ENCODE measurements at regions not wholly inside any gene's neighbourhood (a gene's known extent, or its start where the extent isn't known, plus 50 kb on each side); places are given as distances from the start of the nearest gene placed in this dataset.

GRCh38 chr7:33854178-33854577 is 51.2 kb upstream of the BMPER start:
- TF ChIP-seq, protein P1, sequence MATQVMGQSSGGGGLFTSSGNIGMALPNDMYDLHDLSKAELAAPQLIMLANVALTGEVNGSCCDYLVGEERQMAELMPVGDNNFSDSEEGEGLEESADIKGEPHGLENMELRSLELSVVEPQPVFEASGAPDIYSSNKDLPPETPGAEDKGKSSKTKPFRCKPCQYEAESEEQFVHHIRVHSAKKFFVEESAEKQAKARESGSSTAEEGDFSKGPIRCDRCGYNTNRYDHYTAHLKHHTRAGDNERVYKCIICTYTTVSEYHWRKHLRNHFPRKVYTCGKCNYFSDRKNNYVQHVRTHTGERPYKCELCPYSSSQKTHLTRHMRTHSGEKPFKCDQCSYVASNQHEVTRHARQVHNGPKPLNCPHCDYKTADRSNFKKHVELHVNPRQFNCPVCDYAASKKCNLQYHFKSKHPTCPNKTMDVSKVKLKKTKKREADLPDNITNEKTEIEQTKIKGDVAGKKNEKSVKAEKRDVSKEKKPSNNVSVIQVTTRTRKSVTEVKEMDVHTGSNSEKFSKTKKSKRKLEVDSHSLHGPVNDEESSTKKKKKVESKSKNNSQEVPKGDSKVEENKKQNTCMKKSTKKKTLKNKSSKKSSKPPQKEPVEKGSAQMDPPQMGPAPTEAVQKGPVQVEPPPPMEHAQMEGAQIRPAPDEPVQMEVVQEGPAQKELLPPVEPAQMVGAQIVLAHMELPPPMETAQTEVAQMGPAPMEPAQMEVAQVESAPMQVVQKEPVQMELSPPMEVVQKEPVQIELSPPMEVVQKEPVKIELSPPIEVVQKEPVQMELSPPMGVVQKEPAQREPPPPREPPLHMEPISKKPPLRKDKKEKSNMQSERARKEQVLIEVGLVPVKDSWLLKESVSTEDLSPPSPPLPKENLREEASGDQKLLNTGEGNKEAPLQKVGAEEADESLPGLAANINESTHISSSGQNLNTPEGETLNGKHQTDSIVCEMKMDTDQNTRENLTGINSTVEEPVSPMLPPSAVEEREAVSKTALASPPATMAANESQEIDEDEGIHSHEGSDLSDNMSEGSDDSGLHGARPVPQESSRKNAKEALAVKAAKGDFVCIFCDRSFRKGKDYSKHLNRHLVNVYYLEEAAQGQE (IDR thresholded peaks at IDR 0.05; ENCODE audit: insufficient read depth in 1 of 2, low read depth in 2 of 2, low read length in 2 of 2): no peak
- TF ChIP-seq SIN3A (IDR thresholded peaks at IDR 0.05; ENCODE audit: borderline replicate concordance, insufficient read depth, low read length): no peak

Measured in PFSK-1 (cell line).